Skeletal muscle tissue (tissue), 3 donors: ENCODE measurements at regions not wholly inside any gene's neighbourhood (a gene's known extent, or its start where the extent isn't known, plus 50 kb on each side); places are given as distances from the start of the nearest gene placed in this dataset.

ENCODE experiments used
- H3K27ac ChIP-seq: one replicate; pipeline ENCODE4 v1.7.0; 2013; ENCODE audit warnings: mild to moderate bottlenecking, low read depth, low read length, inconsistent platforms
- H3K27me3 ChIP-seq, 3 donors: one replicate each; pipeline ENCODE4 v1.7.0; 2013; ENCODE audit warnings: low read length in 3 of 3; ENCODE audit not compliant: control insufficient read depth in 3 of 3, insufficient read depth in 3 of 3
- H3K36me3 ChIP-seq, 3 donors: one replicate each; pipeline ENCODE4 v1.7.0; 2013; ENCODE audit warnings: low read length in 3 of 3; ENCODE audit not compliant: control insufficient read depth in 3 of 3, insufficient read depth in 3 of 3
- H3K4me1 ChIP-seq, 3 donors: one replicate each; pipeline ENCODE4 v1.7.0; 2013; ENCODE audit warnings: low read length in 3 of 3, mild to moderate bottlenecking in 3 of 3; ENCODE audit not compliant: control insufficient read depth in 3 of 3, insufficient read depth in 3 of 3
- H3K4me3 ChIP-seq, 3 donors: one replicate each; pipeline ENCODE4 v1.7.0; 2013; ENCODE audit warnings: low read length in 3 of 3
- H3K9ac ChIP-seq, 3 donors: one replicate each; pipeline ENCODE4 v1.7.0; 2013; ENCODE audit warnings: low read length in 3 of 3, mild to moderate bottlenecking in 3 of 3, moderate library complexity in 2 of 3, low read depth in 1 of 3
- H3K9me3 ChIP-seq, 3 donors: one replicate each; pipeline ENCODE4 v1.7.0; 2013; ENCODE audit warnings: low read length in 3 of 3; ENCODE audit not compliant: control insufficient read depth in 3 of 3
- donor health status: Osteomylitis.

GRCh38 chr3:94225148-94225865 lies 162.4 kb downstream of the NSUN3 start:
- Histone ChIP-seq H3K4me1 (no peaks in the 10 kb centered on the region), H3K4me3 (no peak overlapping the region), H3K9me3 (no peaks in the 10 kb centered on the region), H3K27ac (no peak overlapping the region), H3K36me3 (no peaks in the 10 kb centered on the region), H3K27me3 (no peaks in the 10 kb centered on the region), H3K9ac (no peak overlapping the region)

DNA sequence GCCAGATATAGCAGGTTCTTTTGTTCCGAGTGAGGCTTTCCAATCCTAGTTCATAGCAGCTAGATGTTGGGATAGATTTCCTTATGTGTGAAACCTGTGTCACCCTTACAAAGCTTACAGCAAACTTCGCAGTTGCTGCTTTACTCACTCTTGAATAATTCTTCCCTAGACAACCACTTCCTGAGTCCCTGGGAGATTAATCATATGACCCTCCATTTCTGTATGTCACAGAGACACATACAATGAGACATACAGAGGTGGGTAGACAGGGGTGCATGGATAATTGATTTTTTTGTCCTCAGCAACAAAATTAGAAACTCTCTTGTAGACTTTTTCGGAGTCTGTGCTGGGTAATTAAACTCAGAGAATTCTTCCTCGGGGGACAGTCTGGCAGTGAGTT lies 163.2 kb downstream of the NSUN3 start:
- H3K9ac ChIP-seq, result no peak overlapping the region
- no peaks in the 10 kb centered on the region for H3K27me3 ChIP-seq
- no peaks in the 10 kb centered on the region for H3K4me1 ChIP-seq

DNA sequence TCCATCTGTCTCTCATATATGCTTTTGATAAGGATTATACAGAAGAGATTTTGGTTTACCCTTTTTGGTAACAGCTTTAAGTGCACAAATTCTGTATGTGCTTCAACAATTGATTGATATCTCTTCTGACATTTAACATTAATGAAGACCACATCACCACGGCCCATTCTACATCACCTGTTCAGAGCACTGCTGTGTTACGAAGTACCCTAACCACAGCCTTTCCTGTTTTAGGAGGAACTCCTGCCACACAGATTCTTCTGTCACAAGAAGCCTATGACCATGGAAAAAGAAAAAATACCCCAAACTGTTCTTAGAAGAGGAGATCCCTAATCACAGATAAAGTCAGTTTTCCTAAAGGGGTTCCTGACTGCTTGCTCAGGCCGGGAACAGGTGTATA lies 170.1 kb downstream of the NSUN3 start:
- Histone ChIP-seq H3K27ac (no peak overlapping the region), H3K36me3 (no peaks in the 10 kb centered on the region), H3K9me3 (no peaks in the 10 kb centered on the region), H3K4me1 (no peaks in the 10 kb centered on the region), H3K27me3 (no peaks in the 10 kb centered on the region), H3K9ac (no peak overlapping the region), H3K4me3 (no peak overlapping the region)

More for the DNA sequence above, 163.2 kb downstream of the NSUN3 start:
- no peak overlapping the region for H3K4me3 ChIP-seq
- H3K9me3 ChIP-seq, result no peaks in the 10 kb centered on the region
- H3K36me3 ChIP-seq, result no peaks in the 10 kb centered on the region
- H3K27ac ChIP-seq, result no peak overlapping the region

DNA sequence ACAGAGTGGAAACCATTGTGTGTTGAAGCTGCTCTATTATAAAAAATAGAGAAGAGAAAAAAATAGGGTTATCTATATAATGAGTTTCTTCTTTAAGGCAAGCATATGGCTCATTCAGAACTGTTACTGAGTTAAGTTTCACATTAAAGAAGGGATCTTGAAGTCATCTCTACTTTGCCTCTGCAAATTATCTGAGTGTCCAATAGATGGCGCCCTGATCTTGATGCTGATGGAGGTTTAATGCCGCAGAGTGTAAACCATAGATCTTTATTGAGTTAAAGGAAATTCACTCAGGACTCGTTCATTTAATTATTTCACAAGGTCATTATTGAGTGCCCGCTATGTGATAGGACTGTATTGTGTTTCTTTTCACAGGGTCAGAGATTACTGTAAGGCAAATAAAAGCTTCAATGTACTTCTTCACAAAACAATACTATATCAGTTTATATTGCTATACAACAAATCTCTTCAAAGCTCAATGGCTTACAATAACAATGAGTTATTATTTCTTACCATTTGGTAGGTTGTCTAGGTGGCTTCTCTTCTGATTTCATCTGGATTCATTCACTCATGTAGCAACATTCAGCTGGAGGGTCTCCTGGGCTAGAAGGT lies 171.4 kb downstream of the NSUN3 start:
- Histone ChIP-seq H3K36me3 (no peaks in the 10 kb centered on the region), H3K4me3 (no peak overlapping the region), H3K27me3 (no peaks in the 10 kb centered on the region), H3K9me3 (no peaks in the 10 kb centered on the region), H3K27ac (no peak overlapping the region), H3K9ac (no peak overlapping the region), H3K4me1 (no peaks in the 10 kb centered on the region)

DNA sequence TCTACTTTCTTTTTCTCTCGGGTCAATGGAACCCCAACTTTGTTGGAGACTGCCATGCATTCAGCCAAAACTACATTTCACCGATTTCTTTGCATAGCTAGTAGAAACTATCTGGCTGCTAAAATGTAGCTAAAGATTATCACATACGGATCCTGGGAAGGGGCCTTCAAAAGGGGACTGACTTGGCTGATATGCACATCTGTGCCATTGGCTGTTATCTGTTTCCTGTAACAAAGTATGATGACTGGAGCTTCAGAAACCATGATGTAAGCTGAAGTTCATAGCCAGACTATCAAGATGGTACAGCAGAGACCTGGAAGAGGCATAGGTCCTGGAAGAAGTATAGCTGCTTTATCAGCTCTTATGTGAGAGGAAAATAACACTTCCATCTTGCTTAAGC lies 179.1 kb downstream of the NSUN3 start:
- no peak overlapping the region for H3K27ac ChIP-seq
- no peak overlapping the region for H3K9ac ChIP-seq
- no peaks in the 10 kb centered on the region for H3K4me1 ChIP-seq
- no peaks in the 10 kb centered on the region for H3K27me3 ChIP-seq
- H3K36me3 ChIP-seq, result no peaks in the 10 kb centered on the region
- no peaks in the 10 kb centered on the region for H3K9me3 ChIP-seq
- no peak overlapping the region for H3K4me3 ChIP-seq

DNA sequence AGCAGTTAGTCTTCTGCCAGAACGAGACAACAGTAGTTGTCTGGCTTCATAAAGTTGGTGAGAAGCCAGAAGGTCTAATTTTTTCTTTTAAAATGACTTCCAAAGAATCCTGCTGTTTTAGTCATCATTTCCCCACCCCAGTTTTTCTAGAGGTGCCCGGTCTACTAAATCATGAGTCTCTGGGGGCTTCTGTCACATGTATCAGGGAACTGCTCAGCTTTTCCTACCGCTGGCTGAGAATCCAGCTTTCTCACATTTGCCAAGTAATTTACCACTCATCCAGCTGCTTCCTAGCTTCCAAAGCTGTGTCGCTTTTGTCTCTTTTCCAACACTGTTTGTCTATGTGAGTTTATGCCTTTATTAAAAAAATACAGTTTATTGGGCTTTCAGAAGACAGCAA lies 183.3 kb downstream of the NSUN3 start:
- H3K27me3 ChIP-seq, result no peaks in the 10 kb centered on the region
- H3K9me3 ChIP-seq, result no peaks in the 10 kb centered on the region
- no peak overlapping the region for H3K4me3 ChIP-seq
- H3K36me3 ChIP-seq, result no peaks in the 10 kb centered on the region
- H3K9ac ChIP-seq, result no peak overlapping the region
- H3K27ac ChIP-seq, result no peak overlapping the region
- H3K4me1 ChIP-seq, result no peaks in the 10 kb centered on the region

DNA sequence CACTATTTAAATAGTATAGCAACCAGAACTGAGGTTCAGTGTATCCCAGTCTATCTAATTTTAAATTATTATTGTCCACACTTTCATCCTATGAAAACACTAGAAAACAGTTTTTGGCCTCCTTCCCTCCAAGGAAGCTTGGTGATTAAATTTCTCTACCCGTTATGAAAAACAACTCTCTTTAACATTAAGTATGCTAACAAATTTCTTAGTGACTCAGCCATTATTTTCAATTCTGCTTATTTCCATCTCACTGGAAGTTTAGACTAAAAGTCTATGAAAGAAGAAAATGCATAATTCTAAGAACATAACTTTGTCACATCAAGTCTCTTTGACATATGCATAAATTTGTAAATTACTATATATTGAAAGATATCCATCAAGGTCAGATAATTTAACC lies 185.2 kb downstream of the NSUN3 start:
- Histone ChIP-seq H3K9me3 (no peaks in the 10 kb centered on the region), H3K9ac (no peak overlapping the region), H3K36me3 (no peaks in the 10 kb centered on the region), H3K4me3 (no peak overlapping the region), H3K4me1 (no peaks in the 10 kb centered on the region), H3K27me3 (no peaks in the 10 kb centered on the region), H3K27ac (no peak overlapping the region)

- Histone ChIP-seq H3K27me3 (no peaks in the 10 kb centered on the region), H3K9ac (no peak overlapping the region), H3K27ac (no peak overlapping the region), H3K4me3 (no peak overlapping the region), H3K36me3 (no peaks in the 10 kb centered on the region), H3K9me3 (no peaks in the 10 kb centered on the region), H3K4me1 (no peaks in the 10 kb centered on the region)
Measured at GRCh38 chr3:94249491-94250079, 186.7 kb downstream of the NSUN3 start.

GRCh38 chr3:94251566-94251965 lies 188.7 kb downstream of the NSUN3 start:
- no peaks in the 10 kb centered on the region for H3K27me3 ChIP-seq
- no peaks in the 10 kb centered on the region for H3K4me1 ChIP-seq
- no peak overlapping the region for H3K27ac ChIP-seq
- no peaks in the 10 kb centered on the region for H3K9me3 ChIP-seq
- H3K36me3 ChIP-seq, result no peaks in the 10 kb centered on the region
- no peak overlapping the region for H3K9ac ChIP-seq
- no peak overlapping the region for H3K4me3 ChIP-seq

GRCh38 chr3:94252316-94252715 lies 189.5 kb downstream of the NSUN3 start:
- H3K27ac ChIP-seq, result no peak overlapping the region
- no peak overlapping the region for H3K4me3 ChIP-seq
- H3K36me3 ChIP-seq, result no peaks in the 10 kb centered on the region
- H3K9me3 ChIP-seq, result no peaks in the 10 kb centered on the region
- no peak overlapping the region for H3K9ac ChIP-seq
- H3K27me3 ChIP-seq, result no peaks in the 10 kb centered on the region
- H3K4me1 ChIP-seq, result no peaks in the 10 kb centered on the region
